ENCODE measurements at regions not wholly inside any gene's neighbourhood (a gene's known extent, or its start where the extent isn't known, plus 50 kb on each side); places are given as distances from the start of the nearest gene placed in this dataset.
"Not testable (repeated sequence)": the region's sequence is repeated elsewhere in the genome, so short reads cannot be mapped to it uniquely, and the experiment has no call there.

- ChIA-PET CTCF (no interaction called here), POLR2A (no interaction called here)
- H3K4me2 ChIP-seq, result no peak overlapping the region
- H3K9me3 ChIP-seq, result no peaks in the 10 kb centered on the region
- TF ChIP-seq TP53 (CRISPR knock-in tag; IDR thresholded peaks at IDR 0.05), result no peak
- TF ChIP-seq CEBPB (IDR thresholded peaks at IDR 0.05), result no peak
- no peak for TF ChIP-seq GATA3 (IDR thresholded peaks at IDR 0.05; ENCODE audit: borderline replicate concordance)
- TF ChIP-seq MAZ (IDR thresholded peaks at IDR 0.05; ENCODE audit: borderline replicate concordance, low read depth, low read length), result no peak
- no peak for TF ChIP-seq EP300 (IDR thresholded peaks at IDR 0.05)
- no peak for TF ChIP-seq HEYL (CRISPR knock-in tag; IDR thresholded peaks at IDR 0.05)
- TF ChIP-seq HOXB13 (CRISPR knock-in tag; IDR thresholded peaks at IDR 0.05; ENCODE audit: low read depth), result no peak
- no peak for TF ChIP-seq SMC3 (IDR thresholded peaks at IDR 0.05)
- TF ChIP-seq RCOR1 (IDR thresholded peaks at IDR 0.05; ENCODE audit: low read depth, low read length), result no peak
- no peak for TF ChIP-seq ZNF302 (CRISPR knock-in tag; IDR thresholded peaks at IDR 0.05)
- TF ChIP-seq MAFK (IDR thresholded peaks at IDR 0.05; ENCODE audit: partially characterized antibody), result no peak
- no peak for TF ChIP-seq CHD4 (IDR thresholded peaks at IDR 0.05; ENCODE audit: borderline replicate concordance)
- TF ChIP-seq, protein P1, sequence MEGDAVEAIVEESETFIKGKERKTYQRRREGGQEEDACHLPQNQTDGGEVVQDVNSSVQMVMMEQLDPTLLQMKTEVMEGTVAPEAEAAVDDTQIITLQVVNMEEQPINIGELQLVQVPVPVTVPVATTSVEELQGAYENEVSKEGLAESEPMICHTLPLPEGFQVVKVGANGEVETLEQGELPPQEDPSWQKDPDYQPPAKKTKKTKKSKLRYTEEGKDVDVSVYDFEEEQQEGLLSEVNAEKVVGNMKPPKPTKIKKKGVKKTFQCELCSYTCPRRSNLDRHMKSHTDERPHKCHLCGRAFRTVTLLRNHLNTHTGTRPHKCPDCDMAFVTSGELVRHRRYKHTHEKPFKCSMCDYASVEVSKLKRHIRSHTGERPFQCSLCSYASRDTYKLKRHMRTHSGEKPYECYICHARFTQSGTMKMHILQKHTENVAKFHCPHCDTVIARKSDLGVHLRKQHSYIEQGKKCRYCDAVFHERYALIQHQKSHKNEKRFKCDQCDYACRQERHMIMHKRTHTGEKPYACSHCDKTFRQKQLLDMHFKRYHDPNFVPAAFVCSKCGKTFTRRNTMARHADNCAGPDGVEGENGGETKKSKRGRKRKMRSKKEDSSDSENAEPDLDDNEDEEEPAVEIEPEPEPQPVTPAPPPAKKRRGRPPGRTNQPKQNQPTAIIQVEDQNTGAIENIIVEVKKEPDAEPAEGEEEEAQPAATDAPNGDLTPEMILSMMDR (IDR thresholded peaks at IDR 0.05), result no peak
- no peak for TF ChIP-seq MYC (IDR thresholded peaks at IDR 0.05; ENCODE audit: borderline replicate concordance, low read length)
- H3K4me1 ChIP-seq, result no peaks in the 10 kb centered on the region
- no peak for DNase-seq (ENCODE audit: low read depth in 1 of 2, low spot score in 1 of 2)
- no peak for FAIRE-seq
- H3K4me3 ChIP-seq, result no peak overlapping the region
- no peak for ATAC-seq
- no peak overlapping the region for H3K27ac ChIP-seq
Observed at GRCh38 chr4:171484681-171485080, 328.5 kb upstream of the GALNTL6 start.

GRCh38 chr4:171478181-171478580 lies 335.0 kb upstream of the GALNTL6 start:
- DNase-seq (ENCODE audit: low read depth in 1 of 2, low spot score in 1 of 2), result no peak
- no peak overlapping the region for H3K27ac ChIP-seq
- CTCF ChIA-PET, result interaction anchor here (0.7 kb wide), 1 partner anchor 63 kb away, joined by 4 read pairs; no protein-coding TSS in a partner anchor
- FAIRE-seq, result no peak
- H3K4me2 ChIP-seq, result no peak overlapping the region
- H3K4me1 ChIP-seq, result no peaks in the 10 kb centered on the region
- no peaks in the 10 kb centered on the region for H3K9me3 ChIP-seq
- ATAC-seq, result no peak
- 6% methylated on average over 1 of the region's 1 CpG for WGBS (ENCODE audit: missing lambda C conversion rate)
- TF ChIP-seq HEYL (CRISPR knock-in tag; IDR thresholded peaks at IDR 0.05), result no peak
- TF ChIP-seq CBX2 (IDR thresholded peaks at IDR 0.05; ENCODE audit: borderline replicate concordance, low read depth), result no peak
- TF ChIP-seq TP53 (CRISPR knock-in tag; IDR thresholded peaks at IDR 0.05), result no peak
- no peak for TF ChIP-seq PHF8 (IDR thresholded peaks at IDR 0.05; ENCODE audit: borderline replicate concordance, low read depth)
- TF ChIP-seq RAD21 (conservative IDR thresholded peaks at IDR 0.05 in 1 of 2, IDR thresholded peaks at IDR 0.05 in 1 of 2), result no peak
- TF ChIP-seq CBX8 (IDR thresholded peaks at IDR 0.05), result no peak
- no peak for TF ChIP-seq TFCP2L1 (CRISPR knock-in tag; IDR thresholded peaks at IDR 0.05)
- TF ChIP-seq, protein P1 (IDR thresholded peaks at IDR 0.05), result no peak
- TF ChIP-seq REST (IDR thresholded peaks at IDR 0.05), result no peak
- no peak for TF ChIP-seq ATOH8 (CRISPR knock-in tag; IDR thresholded peaks at IDR 0.05; ENCODE audit: low read depth)
- no peak for TF ChIP-seq RARB (CRISPR knock-in tag; IDR thresholded peaks at IDR 0.05)
- no peak overlapping the region for H3K4me3 ChIP-seq
- POLR2A ChIA-PET, result interaction anchor here (0.6 kb wide), 1 partner anchor 17 kb away, joined by 4 read pairs; no protein-coding TSS in a partner anchor

DNA sequence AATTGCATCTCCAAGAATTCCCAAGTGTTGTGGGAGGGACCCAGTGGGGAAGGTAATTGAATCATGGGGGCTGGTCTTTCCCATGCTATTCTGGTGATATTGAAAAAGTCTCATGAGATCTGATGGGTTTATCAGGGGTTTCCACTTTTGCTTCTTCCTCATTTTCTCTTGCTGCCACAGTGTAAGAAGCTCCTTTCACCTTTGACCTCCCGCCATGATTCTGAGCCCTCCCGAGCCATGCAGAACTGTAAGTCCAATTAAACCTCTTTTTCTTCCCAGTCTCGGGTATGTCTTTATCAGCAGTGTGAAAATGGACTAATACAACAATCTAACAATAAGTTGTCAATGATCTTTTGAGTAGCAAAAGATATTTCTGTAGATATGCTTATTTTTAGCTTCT lies 338.1 kb upstream of the GALNTL6 start:
- H3K4me3 ChIP-seq; POLR2A ChIA-PET; FAIRE-seq; ATAC-seq; H3K4me1 ChIP-seq; DNase-seq (ENCODE audit: low read depth in 1 of 2, low spot score in 1 of 2); H3K27ac ChIP-seq; H3K4me2 ChIP-seq; H3K9me3 ChIP-seq; CTCF ChIA-PET: not testable (repeated sequence)
- 46% methylated on average over 3 of the region's 3 CpGs for WGBS (ENCODE audit: missing lambda C conversion rate)

All from A549 (cell line).